ENCODE measurements at regions not wholly inside any gene's neighbourhood (a gene's known extent, or its start where the extent isn't known, plus 50 kb on each side); places are given as distances from the start of the nearest gene placed in this dataset.

DNA sequence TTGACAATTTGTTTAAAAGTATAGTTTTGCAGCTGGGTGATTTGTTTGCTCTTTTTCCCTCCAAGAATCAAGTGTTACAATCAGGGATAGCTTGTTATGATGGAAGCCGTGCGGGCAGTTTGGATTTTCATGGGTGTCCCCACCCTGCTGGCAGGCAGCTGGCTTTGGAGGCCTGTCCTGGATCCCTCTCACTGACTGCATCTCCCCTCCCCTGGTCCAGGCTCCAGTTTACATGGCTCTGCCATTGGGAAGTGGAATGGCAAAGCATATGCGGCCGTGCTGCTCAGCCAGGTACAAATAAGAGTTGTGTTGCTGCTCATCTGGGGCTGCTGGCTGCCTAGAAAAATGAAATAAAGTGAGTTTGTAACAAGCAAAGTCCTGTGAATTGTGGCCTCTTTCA, 76.0 kb downstream of the CXCL12 start:
- TF ChIP-seq, protein P1, sequence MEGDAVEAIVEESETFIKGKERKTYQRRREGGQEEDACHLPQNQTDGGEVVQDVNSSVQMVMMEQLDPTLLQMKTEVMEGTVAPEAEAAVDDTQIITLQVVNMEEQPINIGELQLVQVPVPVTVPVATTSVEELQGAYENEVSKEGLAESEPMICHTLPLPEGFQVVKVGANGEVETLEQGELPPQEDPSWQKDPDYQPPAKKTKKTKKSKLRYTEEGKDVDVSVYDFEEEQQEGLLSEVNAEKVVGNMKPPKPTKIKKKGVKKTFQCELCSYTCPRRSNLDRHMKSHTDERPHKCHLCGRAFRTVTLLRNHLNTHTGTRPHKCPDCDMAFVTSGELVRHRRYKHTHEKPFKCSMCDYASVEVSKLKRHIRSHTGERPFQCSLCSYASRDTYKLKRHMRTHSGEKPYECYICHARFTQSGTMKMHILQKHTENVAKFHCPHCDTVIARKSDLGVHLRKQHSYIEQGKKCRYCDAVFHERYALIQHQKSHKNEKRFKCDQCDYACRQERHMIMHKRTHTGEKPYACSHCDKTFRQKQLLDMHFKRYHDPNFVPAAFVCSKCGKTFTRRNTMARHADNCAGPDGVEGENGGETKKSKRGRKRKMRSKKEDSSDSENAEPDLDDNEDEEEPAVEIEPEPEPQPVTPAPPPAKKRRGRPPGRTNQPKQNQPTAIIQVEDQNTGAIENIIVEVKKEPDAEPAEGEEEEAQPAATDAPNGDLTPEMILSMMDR (IDR thresholded peaks at IDR 0.05) = no peak
- no peak for TF ChIP-seq MAFK (IDR thresholded peaks at IDR 0.05; ENCODE audit: partially characterized antibody)
- no peak for TF ChIP-seq ZFP36 (IDR thresholded peaks at IDR 0.05; ENCODE audit: borderline replicate concordance, partially characterized antibody)
- no peak for TF ChIP-seq SMC3 (IDR thresholded peaks at IDR 0.05)
- TF ChIP-seq RFX5 (IDR thresholded peaks at IDR 0.05) = no peak
- TF ChIP-seq, protein P2, sequence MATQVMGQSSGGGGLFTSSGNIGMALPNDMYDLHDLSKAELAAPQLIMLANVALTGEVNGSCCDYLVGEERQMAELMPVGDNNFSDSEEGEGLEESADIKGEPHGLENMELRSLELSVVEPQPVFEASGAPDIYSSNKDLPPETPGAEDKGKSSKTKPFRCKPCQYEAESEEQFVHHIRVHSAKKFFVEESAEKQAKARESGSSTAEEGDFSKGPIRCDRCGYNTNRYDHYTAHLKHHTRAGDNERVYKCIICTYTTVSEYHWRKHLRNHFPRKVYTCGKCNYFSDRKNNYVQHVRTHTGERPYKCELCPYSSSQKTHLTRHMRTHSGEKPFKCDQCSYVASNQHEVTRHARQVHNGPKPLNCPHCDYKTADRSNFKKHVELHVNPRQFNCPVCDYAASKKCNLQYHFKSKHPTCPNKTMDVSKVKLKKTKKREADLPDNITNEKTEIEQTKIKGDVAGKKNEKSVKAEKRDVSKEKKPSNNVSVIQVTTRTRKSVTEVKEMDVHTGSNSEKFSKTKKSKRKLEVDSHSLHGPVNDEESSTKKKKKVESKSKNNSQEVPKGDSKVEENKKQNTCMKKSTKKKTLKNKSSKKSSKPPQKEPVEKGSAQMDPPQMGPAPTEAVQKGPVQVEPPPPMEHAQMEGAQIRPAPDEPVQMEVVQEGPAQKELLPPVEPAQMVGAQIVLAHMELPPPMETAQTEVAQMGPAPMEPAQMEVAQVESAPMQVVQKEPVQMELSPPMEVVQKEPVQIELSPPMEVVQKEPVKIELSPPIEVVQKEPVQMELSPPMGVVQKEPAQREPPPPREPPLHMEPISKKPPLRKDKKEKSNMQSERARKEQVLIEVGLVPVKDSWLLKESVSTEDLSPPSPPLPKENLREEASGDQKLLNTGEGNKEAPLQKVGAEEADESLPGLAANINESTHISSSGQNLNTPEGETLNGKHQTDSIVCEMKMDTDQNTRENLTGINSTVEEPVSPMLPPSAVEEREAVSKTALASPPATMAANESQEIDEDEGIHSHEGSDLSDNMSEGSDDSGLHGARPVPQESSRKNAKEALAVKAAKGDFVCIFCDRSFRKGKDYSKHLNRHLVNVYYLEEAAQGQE (IDR thresholded peaks at IDR 0.05) = no peak
- TF ChIP-seq EP300 (IDR thresholded peaks at IDR 0.05) = no peak
- TF ChIP-seq NPAS2 (CRISPR knock-in tag; IDR thresholded peaks at IDR 0.05; ENCODE audit: borderline replicate concordance) = no peak
- no peak for TF ChIP-seq TP53 (CRISPR knock-in tag; IDR thresholded peaks at IDR 0.05)
